ENCODE measurements at regions not wholly inside any gene's neighbourhood (a gene's known extent, or its start where the extent isn't known, plus 50 kb on each side); places are given as distances from the start of the nearest gene placed in this dataset.
A peak's percentile ranks its signal among the peaks of the same experiment; 100 is the strongest.
"Not testable (repeated sequence)": the region's sequence is repeated elsewhere in the genome, so short reads cannot be mapped to it uniquely, and the experiment has no call there.

- Mint-ChIP-seq H3K4me1 (peaks cover 24 to 31% (median 26%) of the 10 kb centered on the region in 3 donors), H3K36me3 (peaks cover 5% of the 10 kb centered on the region), H3K9me3 (peaks cover 0 to 4% (median 2%) of the 10 kb centered on the region in 3 donors), H3K27me3 (no peaks in the 10 kb centered on the region), H3K4me3 (no peak overlapping the region), H3K27ac (no peak overlapping the region)
These were observed 145.6 kb downstream of the MRPL39 start for GRCh38 chr21:25461725-25462124.

GRCh38 chr21:25459993-25460392 lies 147.3 kb downstream of the MRPL39 start:
- no peak overlapping the region for H3K4me3 Mint-ChIP-seq

DNA sequence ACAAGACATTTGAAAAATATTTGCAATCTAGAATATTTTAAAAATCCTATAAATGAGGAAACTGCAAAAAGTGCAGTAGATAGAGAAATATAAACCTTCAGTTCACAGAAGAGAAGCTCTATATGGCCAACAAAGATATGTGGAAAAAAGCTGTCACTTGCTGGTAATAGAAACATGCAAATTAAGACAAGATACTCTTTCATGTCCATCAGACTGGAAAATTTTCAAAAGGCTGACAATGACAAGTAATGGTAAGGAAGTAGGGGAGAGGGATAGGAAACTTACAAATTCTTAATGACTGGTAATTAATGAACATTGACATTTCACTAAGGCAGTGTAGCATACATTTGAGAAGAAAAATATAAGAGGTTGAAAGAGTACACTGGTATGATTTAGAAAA lies 147.9 kb downstream of the MRPL39 start:
- no peaks in the 10 kb centered on the region for H3K27me3 Mint-ChIP-seq
- H3K9me3 Mint-ChIP-seq = peaks cover 0 to 4% (median 3%) of the 10 kb centered on the region in 3 donors
- no peak overlapping the region for H3K4me3 Mint-ChIP-seq
- peaks cover 31 to 35% (median 34%) of the 10 kb centered on the region in 3 donors for H3K4me1 Mint-ChIP-seq
- H3K36me3 Mint-ChIP-seq = peaks cover 5% of the 10 kb centered on the region
- H3K27ac Mint-ChIP-seq = peak overlapping the region in 2 of 3 donors; percentile 1 to 89

More at GRCh38 chr21:25459993-25460392, 147.3 kb downstream of the MRPL39 start:
- H3K27me3 Mint-ChIP-seq = no peaks in the 10 kb centered on the region
- H3K36me3 Mint-ChIP-seq = peaks cover 5% of the 10 kb centered on the region
- H3K4me1 Mint-ChIP-seq = peaks cover 31 to 35% (median 32%) of the 10 kb centered on the region in 3 donors
- peaks cover 0 to 4% (median 2%) of the 10 kb centered on the region in 3 donors for H3K9me3 Mint-ChIP-seq
- peak overlapping the region in 2 of 3 donors; percentile 20 to 89 for H3K27ac Mint-ChIP-seq

GRCh38 chr21:25458484-25458883 lies 148.8 kb downstream of the MRPL39 start:
- peaks cover 5% of the 10 kb centered on the region for H3K36me3 Mint-ChIP-seq
- peaks cover 0 to 4% (median 4%) of the 10 kb centered on the region in 3 donors for H3K9me3 Mint-ChIP-seq
- H3K27me3 Mint-ChIP-seq = no peaks in the 10 kb centered on the region
- H3K27ac Mint-ChIP-seq = peak overlapping the region in 2 of 3 donors; percentile 59 to 93
- H3K4me1 Mint-ChIP-seq = peaks cover 30 to 35% (median 34%) of the 10 kb centered on the region in 3 donors
- H3K4me3 Mint-ChIP-seq = no peak overlapping the region

DNA sequence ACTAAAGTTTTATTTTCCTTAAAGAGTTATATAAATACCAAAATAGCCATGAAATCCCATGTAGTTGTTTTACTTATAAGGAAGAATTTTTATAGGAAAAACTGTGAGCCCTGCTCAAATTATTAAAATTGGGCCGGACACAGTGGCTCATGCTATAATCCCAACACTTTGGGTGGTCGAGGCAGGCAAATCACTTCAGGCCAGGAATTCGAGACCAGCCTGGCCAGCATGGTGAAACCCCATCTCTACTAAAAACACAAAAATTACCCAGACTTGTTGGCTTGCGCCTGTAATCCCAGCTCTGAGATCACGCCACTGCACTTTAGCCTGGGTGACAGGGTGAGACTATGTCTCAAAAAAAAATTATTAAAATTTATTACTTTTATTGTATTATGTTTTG lies 149.3 kb downstream of the MRPL39 start:
- Mint-ChIP-seq H3K9me3 (peaks cover 0 to 4% (median 4%) of the 10 kb centered on the region in 3 donors), H3K27ac (no peak overlapping the region), H3K4me1 (peaks cover 30 to 34% (median 33%) of the 10 kb centered on the region in 3 donors), H3K4me3 (no peak overlapping the region), H3K36me3 (peaks cover 5% of the 10 kb centered on the region), H3K27me3 (no peaks in the 10 kb centered on the region)

- Mint-ChIP-seq H3K9me3 (peaks cover 0 to 4% (median 4%) of the 10 kb centered on the region in 3 donors), H3K4me1 (peaks cover 27 to 29% (median 27%) of the 10 kb centered on the region in 3 donors), H3K27ac (peak overlapping the region; percentile 31 to 93 (median 43)), H3K4me3 (peak overlapping the region; percentile 3 to 87 (median 68)), H3K27me3 (no peaks in the 10 kb centered on the region), H3K36me3 (peaks cover 5% of the 10 kb centered on the region)
These were observed 149.9 kb downstream of the MRPL39 start for GRCh38 chr21:25457411-25457810.

GRCh38 chr21:25456672-25457071 lies 150.6 kb downstream of the MRPL39 start:
- Mint-ChIP-seq H3K4me3 (peak overlapping the region in 1 of 4 donors; percentile 67), H3K9me3 (peaks cover 0 to 4% (median 4%) of the 10 kb centered on the region in 3 donors), H3K27ac (peak overlapping the region; percentile 19 to 86 (median 31)), H3K27me3 (no peaks in the 10 kb centered on the region), H3K36me3 (peaks cover 5% of the 10 kb centered on the region), H3K4me1 (peaks cover 23 to 29% (median 25%) of the 10 kb centered on the region in 3 donors)

DNA sequence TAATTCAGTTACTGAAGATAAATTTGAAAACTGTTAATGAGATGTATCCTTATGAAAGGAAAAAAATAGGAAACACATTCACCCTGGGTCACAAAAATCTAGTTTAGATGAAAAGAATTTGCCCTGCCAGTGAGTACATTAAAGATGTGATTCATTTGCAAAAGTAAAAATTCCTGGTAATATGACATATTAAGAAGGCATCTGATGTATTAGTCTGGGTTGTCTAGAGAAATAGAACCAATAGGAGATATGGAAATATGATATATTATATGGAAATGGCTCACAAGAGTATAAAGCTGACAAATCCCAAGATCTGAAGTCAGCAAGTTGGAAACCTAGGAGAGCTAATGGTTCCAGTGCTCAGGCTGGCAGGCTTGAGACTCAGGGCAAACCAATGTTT lies 153.8 kb downstream of the MRPL39 start:
- peaks cover 14 to 18% (median 16%) of the 10 kb centered on the region in 3 donors for H3K4me1 Mint-ChIP-seq
- H3K36me3 Mint-ChIP-seq = no peaks in the 10 kb centered on the region
- no peak overlapping the region for H3K27ac Mint-ChIP-seq
- H3K4me3 Mint-ChIP-seq = no peak overlapping the region
- peaks cover 0 to 7% (median 4%) of the 10 kb centered on the region in 3 donors for H3K9me3 Mint-ChIP-seq
- no peaks in the 10 kb centered on the region for H3K27me3 Mint-ChIP-seq

- H3K36me3 Mint-ChIP-seq = no peaks in the 10 kb centered on the region
- H3K27me3 Mint-ChIP-seq = no peaks in the 10 kb centered on the region
- peaks cover 0 to 9% (median 1%) of the 10 kb centered on the region in 3 donors for H3K4me1 Mint-ChIP-seq
- H3K4me3 Mint-ChIP-seq = no peak overlapping the region
- H3K9me3 Mint-ChIP-seq = peaks cover 0 to 10% (median 4%) of the 10 kb centered on the region in 3 donors
- no peak overlapping the region for H3K27ac Mint-ChIP-seq
These were observed 157.3 kb downstream of the MRPL39 start for GRCh38 chr21:25449950-25450349.

GRCh38 chr21:25441835-25442234 lies 165.4 kb downstream of the MRPL39 start:
- no peaks in the 10 kb centered on the region for H3K4me1 Mint-ChIP-seq
- no peaks in the 10 kb centered on the region for H3K27me3 Mint-ChIP-seq
- H3K27ac Mint-ChIP-seq = no peak overlapping the region
- peaks cover 0 to 5% (median 3%) of the 10 kb centered on the region in 3 donors for H3K9me3 Mint-ChIP-seq
- H3K4me3 Mint-ChIP-seq = no peak overlapping the region
- no peaks in the 10 kb centered on the region for H3K36me3 Mint-ChIP-seq

- not testable (repeated sequence) for H3K27me3 Mint-ChIP-seq, H3K4me3 Mint-ChIP-seq, H3K4me1 Mint-ChIP-seq, H3K36me3 Mint-ChIP-seq, H3K9me3 Mint-ChIP-seq, H3K27ac Mint-ChIP-seq
These were observed 169.8 kb downstream of the MRPL39 start for GRCh38 chr21:25437465-25437864.

GRCh38 chr21:25428537-25428936 lies 178.7 kb downstream of the MRPL39 start:
- peaks cover 1% of the 10 kb centered on the region for H3K36me3 Mint-ChIP-seq
- H3K9me3 Mint-ChIP-seq = peaks cover 0 to 2% (median 0%) of the 10 kb centered on the region in 3 donors
- peaks cover 26 to 37% (median 37%) of the 10 kb centered on the region in 3 donors for H3K4me1 Mint-ChIP-seq
- H3K27me3 Mint-ChIP-seq = no peaks in the 10 kb centered on the region
- H3K27ac Mint-ChIP-seq = peak overlapping the region in 1 of 3 donors; percentile 42
- H3K4me3 Mint-ChIP-seq = no peak overlapping the region

DNA sequence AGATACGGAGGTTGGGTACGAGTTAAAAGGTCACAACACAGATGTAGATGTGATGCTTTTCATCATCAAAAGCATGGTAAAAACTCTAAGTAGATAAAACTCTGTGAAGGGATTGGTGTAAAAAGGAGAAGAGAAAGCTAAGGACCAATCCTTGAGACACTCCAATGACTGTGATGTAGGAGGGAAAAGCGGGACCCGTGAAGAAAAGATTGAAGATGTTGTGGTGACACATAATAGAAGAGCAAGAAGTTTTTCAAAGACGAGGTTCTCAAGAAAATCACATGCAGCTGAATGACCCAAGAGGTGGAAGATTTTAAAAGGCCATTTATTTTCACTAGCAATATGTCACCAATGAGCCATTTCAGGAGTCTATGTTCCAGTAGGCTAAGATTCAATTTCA lies 179.5 kb downstream of the MRPL39 start:
- H3K4me1 Mint-ChIP-seq = peaks cover 26 to 40% (median 37%) of the 10 kb centered on the region in 3 donors
- no peak overlapping the region for H3K27ac Mint-ChIP-seq
- H3K4me3 Mint-ChIP-seq = peak overlapping the region in 2 of 4 donors; percentile 1 to 11
- no peaks in the 10 kb centered on the region for H3K27me3 Mint-ChIP-seq
- H3K9me3 Mint-ChIP-seq = peaks cover 0 to 2% (median 0%) of the 10 kb centered on the region in 3 donors
- H3K36me3 Mint-ChIP-seq = peaks cover 1% of the 10 kb centered on the region

DNA sequence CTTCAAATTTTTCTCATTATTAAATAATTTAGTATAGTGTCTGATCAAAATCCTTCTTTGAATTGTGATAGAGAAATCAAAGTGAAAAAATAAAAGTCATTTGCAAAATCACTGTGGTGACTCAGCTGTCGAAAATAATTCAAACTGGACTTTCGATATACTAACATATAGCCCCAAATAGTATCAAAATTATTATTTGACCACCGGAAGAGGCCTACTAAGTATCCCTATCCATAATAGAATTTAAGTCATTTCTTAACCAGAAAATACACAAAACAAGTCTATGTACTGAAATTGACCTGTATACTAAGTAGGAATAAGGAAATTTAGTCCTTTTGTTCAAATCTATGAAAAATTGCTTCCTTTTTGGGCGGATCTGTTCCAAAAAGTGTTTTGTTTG lies 180.7 kb downstream of the MRPL39 start:
- Mint-ChIP-seq H3K36me3 (peaks cover 1% of the 10 kb centered on the region), H3K27ac (no peak overlapping the region), H3K4me3 (no peak overlapping the region), H3K4me1 (peaks cover 32 to 45% (median 38%) of the 10 kb centered on the region in 3 donors), H3K9me3 (peaks cover 0 to 2% (median 0%) of the 10 kb centered on the region in 3 donors), H3K27me3 (no peaks in the 10 kb centered on the region)

DNA sequence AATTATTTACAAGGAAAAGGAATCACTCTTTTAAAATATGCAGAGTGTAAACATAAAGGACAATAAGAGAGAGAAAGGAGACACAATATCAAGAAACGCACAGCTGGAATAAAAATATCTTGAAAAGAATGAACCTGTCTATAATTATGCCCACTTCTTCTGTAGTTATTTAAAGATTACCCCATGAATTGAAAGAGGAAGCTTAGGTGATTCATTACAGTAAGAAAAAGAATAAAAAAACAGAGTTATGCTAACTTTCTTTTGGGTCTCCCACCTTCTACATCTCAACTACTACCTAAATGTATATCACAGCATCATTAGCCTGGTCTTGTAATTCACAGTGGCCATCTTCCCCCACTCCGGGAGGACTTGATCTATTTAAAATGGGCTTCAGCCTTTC lies 182.1 kb downstream of the MRPL39 start:
- H3K4me1 Mint-ChIP-seq = peaks cover 37 to 56% (median 52%) of the 10 kb centered on the region in 3 donors
- H3K4me3 Mint-ChIP-seq = peak overlapping the region in 2 of 4 donors; percentile 34 to 76
- no peaks in the 10 kb centered on the region for H3K27me3 Mint-ChIP-seq
- H3K9me3 Mint-ChIP-seq = peaks cover 0 to 2% (median 0%) of the 10 kb centered on the region in 3 donors
- H3K36me3 Mint-ChIP-seq = peaks cover 1% of the 10 kb centered on the region
- H3K27ac Mint-ChIP-seq = peak overlapping the region in 2 of 3 donors; percentile 19 to 85

GRCh38 chr21:25424634-25425033 lies 182.6 kb downstream of the MRPL39 start:
- Mint-ChIP-seq H3K9me3 (peaks cover 0 to 2% (median 0%) of the 10 kb centered on the region in 3 donors), H3K36me3 (peaks cover 1% of the 10 kb centered on the region), H3K27me3 (no peaks in the 10 kb centered on the region), H3K4me3 (peak overlapping the region in 2 of 4 donors; percentile 34 to 76), H3K27ac (peak overlapping the region in 2 of 3 donors; percentile 19 to 85), H3K4me1 (peaks cover 37 to 56% (median 54%) of the 10 kb centered on the region in 3 donors)

Measured in IgD-negative memory B cell (primary cell).